IMR-90 (cell line): ENCODE measurements at regions not wholly inside any gene's neighbourhood (a gene's known extent, or its start where the extent isn't known, plus 50 kb on each side); places are given as distances from the start of the nearest gene placed in this dataset.
A peak's percentile ranks its signal among the peaks of the same experiment; 100 is the strongest.
"Not testable (repeated sequence)": the region's sequence is repeated elsewhere in the genome, so short reads cannot be mapped to it uniquely, and the experiment has no call there.

Source experiments
- ATAC-seq: fragments of 200-7000 bp; cut with Tn5 transposase; 2 replicates; pipeline ENCODE4 v1.9.1; 2020; ENCODE audit warnings: low read depth, mild to moderate bottlenecking, moderate library complexity
- BruUV-seq: library from RNA; stranded (reverse); fragments of 400-500 nt; replicated peaks from 2 replicates; lab custom pipeline; 2021; lab: Mats Ljungman, UMichigan
- CTCF ChIA-PET: fragments of 300-600 bp; formaldehyde crosslinking; extraction: SDS; loops from one replicate; lab custom pipeline; 2021; ENCODE audit warnings: antibody characterized with exemption; lab: Yijun Ruan, JAX
- POLR2A ChIA-PET: fragments of 300-600 bp; sonication (Branson Sonifier 250); formaldehyde crosslinking; loops from one replicate; lab custom pipeline; 2022; ENCODE audit warnings: antibody characterized with exemption; ENCODE audit not compliant: unreplicated experiment; lab: Charles Lee
- DNase-seq: peaks from one replicate; pipeline ENCODE4 v3.0.0; 2013
- H2AFZ ChIP-seq: replicated peaks from 2 replicates; pipeline ENCODE3; 2013; ENCODE audit warnings: low read length, mild to moderate bottlenecking; ENCODE audit not compliant: poor library complexity
- H2AK5ac ChIP-seq: 2 replicates; pipeline ENCODE4 v1.6.1; 2013; ENCODE audit warnings: low read depth, low read length, inconsistent platforms
- H2AK9ac ChIP-seq: replicated peaks from 2 replicates; pipeline ENCODE3; 2013; ENCODE audit warnings: mild to moderate bottlenecking, low read depth, low read length, moderate library complexity; ENCODE audit not compliant: poor library complexity
- H2BK120ac ChIP-seq: 2 replicates; pipeline ENCODE4 v1.6.1; 2013; ENCODE audit warnings: low read depth, low read length, inconsistent platforms
- H2BK15ac ChIP-seq: 3 replicates; pipeline ENCODE4 v1.6.1; 2013; ENCODE audit warnings: low read depth, low read length, inconsistent platforms
- H2BK20ac ChIP-seq: 2 replicates; pipeline ENCODE4 v1.6.1; 2013; ENCODE audit warnings: low read depth, mild to moderate bottlenecking, inconsistent platforms, low read length, moderate library complexity
- H2BK5ac ChIP-seq: 2 replicates; pipeline ENCODE4 v1.6.1; 2013; ENCODE audit warnings: mild to moderate bottlenecking, low read depth, low read length, inconsistent platforms; ENCODE audit not compliant: poor library complexity, severe bottlenecking
- H3K14ac ChIP-seq: replicated peaks from 2 replicates; pipeline ENCODE4 v1.6.1; 2013; ENCODE audit warnings: low read depth, low read length, inconsistent platforms
- H3K18ac ChIP-seq: 2 replicates; pipeline ENCODE4 v1.6.1; 2013; ENCODE audit warnings: low read depth, low read length, control low read depth
- H3K23ac ChIP-seq: 2 replicates; pipeline ENCODE4 v1.6.1; 2013; ENCODE audit warnings: low read depth, low read length, inconsistent platforms
- H3K27ac ChIP-seq: 2 replicates; pipeline ENCODE4 v1.5.1; 2013; ENCODE audit warnings: mild to moderate bottlenecking, control low read depth, low read length; ENCODE audit not compliant: insufficient read depth
- H3K27me3 ChIP-seq: 2 replicates; pipeline ENCODE4 v1.6.1; 2013; ENCODE audit warnings: low read length; ENCODE audit not compliant: control insufficient read depth, insufficient read depth
- H3K36me3 ChIP-seq: 2 replicates; pipeline ENCODE4 v1.6.1; 2013; ENCODE audit warnings: low read length, mixed read lengths; ENCODE audit not compliant: control insufficient read depth, insufficient read depth
- H3K4ac ChIP-seq: 2 replicates; pipeline ENCODE4 v1.6.1; 2013; ENCODE audit warnings: low read depth, low read length, inconsistent platforms
- H3K4me1 ChIP-seq: 2 replicates; pipeline ENCODE4 v1.6.1; 2013; ENCODE audit warnings: low read length, mixed read lengths; ENCODE audit not compliant: control insufficient read depth, insufficient read depth
- H3K4me2 ChIP-seq: 2 replicates; pipeline ENCODE4 v1.6.1; 2013; ENCODE audit warnings: low read depth, mild to moderate bottlenecking, control low read depth, low read length, moderate library complexity
- H3K4me3 ChIP-seq: 2 replicates; pipeline ENCODE4 v1.5.1; 2013; ENCODE audit warnings: low read depth, mild to moderate bottlenecking, control low read depth, low read length, moderate library complexity; ENCODE audit not compliant: insufficient read depth
- H3K56ac ChIP-seq: 2 replicates; pipeline ENCODE4 v1.6.1; 2013; ENCODE audit warnings: low read length, inconsistent platforms; ENCODE audit not compliant: insufficient read depth; ENCODE audit errors: extremely low read depth
- H3K79me1 ChIP-seq, 2 experiments: 2 replicates each; pipeline ENCODE4 v1.6.1; 2013; ENCODE audit warnings: low read length in 2 of 2, inconsistent platforms in 1 of 2, low read depth in 1 of 2
- H3K9ac ChIP-seq: 2 replicates; pipeline ENCODE4 v1.6.1; 2013; ENCODE audit warnings: low read depth, low read length, control low read depth
- H3K9me1 ChIP-seq: 2 replicates; pipeline ENCODE4 v1.6.1; 2013; ENCODE audit warnings: low read length, inconsistent platforms; ENCODE audit not compliant: insufficient read depth
- H3K9me3 ChIP-seq: 2 replicates; pipeline ENCODE4 v1.6.1; 2013; ENCODE audit warnings: low read length; ENCODE audit not compliant: control insufficient read depth, insufficient read depth
- H4K20me1 ChIP-seq: 2 replicates; pipeline ENCODE4 v1.6.1; 2013; ENCODE audit warnings: low read length, inconsistent platforms; ENCODE audit not compliant: insufficient read depth
- H4K5ac ChIP-seq: 2 replicates; pipeline ENCODE4 v1.6.1; 2013; ENCODE audit warnings: mild to moderate bottlenecking, low read depth, low read length, control low read depth
- H4K8ac ChIP-seq, 2 experiments: 2 replicates each; pipeline ENCODE4 v1.6.1; 2013; ENCODE audit warnings: low read depth in 2 of 2, low read length in 2 of 2, control low read depth in 1 of 2, inconsistent platforms in 1 of 2
- H4K91ac ChIP-seq: 2 replicates; pipeline ENCODE4 v1.6.1; 2013; ENCODE audit warnings: low read depth, low read length, inconsistent platforms; ENCODE audit not compliant: insufficient read depth
- CEBPB ChIP-seq: IDR thresholded peaks from 2 replicates; pipeline ENCODE4 v1.6.1; 2012; ENCODE audit warnings: low read depth, low read length, improper control_type of control experiment
- FOS ChIP-seq: fragments of 150-350 bp; IDR thresholded peaks from 2 replicates; pipeline ENCODE4 v1.6.1; 2016; ENCODE audit warnings: low read depth, low read length
- MAZ ChIP-seq: IDR thresholded peaks from 2 replicates; pipeline ENCODE4 v1.6.1; 2012; ENCODE audit warnings: low read depth, mild to moderate bottlenecking, low read length, improper control_type of control experiment, moderate library complexity, borderline replicate concordance
- WGBS, 2 experiments: methylation state at CpG; one replicate each; pipeline versions ENCODE4 v1.1.5 to v1.1.7; 2013; ENCODE audit warnings: missing lambda C conversion rate in 2 of 2; ENCODE audit not compliant: insufficient read length in 1 of 2; ENCODE audit errors: extremely low coverage in 2 of 2; 5-methylcytosine and 5-hydroxymethylcytosine counted together
- dilution Hi-C: fragments of 300-500 bp; cut with HindIII; formaldehyde crosslinking; loops from one replicate; pipeline ENCODE4 v1.14.3; 2018; ENCODE audit warnings: low sequenced_read_pairs; ENCODE audit not compliant: unreplicated experiment
- in situ Hi-C: fragments of 300-500 bp; cut with MboI; formaldehyde crosslinking; loops from 3 replicates; pipeline ENCODE4 v1.14.3; 2019; ENCODE audit warnings: low sequenced_read_pairs, inconsistent platforms, mixed read lengths
- intact Hi-C: fragments of 100-400 bp; cut with micrococcal nuclease; formaldehyde crosslinking; loops from 2 replicates; pipeline ENCODE4 v1.10.0; 2022

DNA sequence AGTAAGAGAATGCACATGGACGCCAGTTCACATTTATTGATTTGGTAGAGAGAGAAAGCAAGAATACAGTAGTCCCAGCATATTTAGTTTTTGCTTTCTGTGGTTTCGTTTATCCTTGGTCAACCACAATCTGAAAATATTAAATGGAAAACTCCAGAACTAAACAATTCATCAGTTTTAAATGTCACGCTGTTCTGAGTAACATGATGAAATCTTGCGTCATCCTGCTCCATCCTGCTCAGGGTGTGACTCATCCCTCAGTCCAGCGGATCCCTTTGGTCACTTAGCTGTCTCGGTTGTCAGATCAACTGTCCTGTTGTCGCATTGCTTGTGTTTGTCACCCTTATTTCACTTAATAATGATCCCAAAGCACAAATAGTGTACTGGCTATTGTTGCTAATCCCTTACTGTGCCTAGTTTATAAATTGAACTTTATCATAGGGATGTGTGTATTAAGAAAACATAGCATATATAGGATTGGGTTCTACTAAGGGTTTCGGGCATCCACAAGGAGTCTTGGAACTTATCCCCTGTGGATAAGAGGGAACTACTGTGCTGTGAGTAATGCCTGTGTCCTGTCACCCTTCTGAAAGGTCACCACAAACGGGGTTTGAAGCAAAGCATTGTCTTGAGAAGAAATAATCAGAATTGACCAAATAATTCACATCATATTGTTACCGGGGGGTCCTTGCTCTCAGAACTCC lies 73.6 kb downstream of the OTUD1 start:
- H4K20me1 ChIP-seq: no peaks in the 10 kb centered on the region
- no peaks in the 10 kb centered on the region for H3K27me3 ChIP-seq
- no peak overlapping the region for H3K4me3 ChIP-seq
- peak; percentile 57 for DNase-seq
- no peak overlapping the region for H4K8ac ChIP-seq
- no peak overlapping the region for H3K56ac ChIP-seq
- no CpG with 5 or more reads among the region's 10 CpGs for WGBS, 2 experiments
- in situ Hi-C loops (no loop called here), dilution Hi-C loops (no loop called here), intact Hi-C loops (no loop called here)
- peak; percentile 91 for TF ChIP-seq CEBPB
- no peak for TF ChIP-seq MAZ
- 0 out of 2 replicates have a peak, but pooled peaks have one; percentile 9 for TF ChIP-seq FOS
- H3K36me3 ChIP-seq: no peaks in the 10 kb centered on the region
- H2BK20ac ChIP-seq: peak overlapping the region; percentile 58; the same call in 1 of the 2 replicates
- H3K18ac ChIP-seq: no peak overlapping the region
- peak overlapping the region; percentile 34; the same call in 1 of the 2 replicates for H2BK120ac ChIP-seq
- no peak overlapping the region for H3K14ac ChIP-seq
- ChIA-PET CTCF (no interaction called here), POLR2A (no interaction called here)
- no peak overlapping the region for H2BK15ac ChIP-seq
- H4K5ac ChIP-seq: no peak overlapping the region
- no peaks in the 10 kb centered on the region for H3K9me1 ChIP-seq
- H2AFZ ChIP-seq: no peak overlapping the region
- H3K27ac ChIP-seq: no peak overlapping the region
- H3K23ac ChIP-seq: no peak overlapping the region
- H2AK9ac ChIP-seq: no peak overlapping the region
- H3K4ac ChIP-seq: no peak overlapping the region
- no peak overlapping the region for H3K9ac ChIP-seq
- H2BK5ac ChIP-seq: no peak overlapping the region
- no peak overlapping the region for H2AK5ac ChIP-seq
- H3K4me1 ChIP-seq: no peaks in the 10 kb centered on the region
- no peak overlapping the region for H3K4me2 ChIP-seq
- peak overlapping the region; percentile 33; the same call in 1 of the 2 replicates for H4K91ac ChIP-seq
- BruUV-seq: no TSS peak
- H3K9me3 ChIP-seq: no peaks in the 10 kb centered on the region; the same call in 1 of the 2 replicates
- no peaks in the 10 kb centered on the region for H3K79me1 ChIP-seq
- ATAC-seq: 0 out of 2 replicates have a peak, but pooled peaks have one; percentile 42

GRCh38 chr10:23513621-23514020 lies 74.7 kb downstream of the OTUD1 start:
- H3K23ac ChIP-seq, intact Hi-C loops, H3K9me1 ChIP-seq, H4K8ac ChIP-seq, ATAC-seq, H2BK5ac ChIP-seq, H2AK5ac ChIP-seq, DNase-seq, H2BK20ac ChIP-seq, H2AFZ ChIP-seq, H3K4ac ChIP-seq, in situ Hi-C loops, H3K9ac ChIP-seq, H3K79me1 ChIP-seq, H3K27ac ChIP-seq, H4K5ac ChIP-seq, H3K36me3 ChIP-seq, H2BK120ac ChIP-seq, H3K18ac ChIP-seq, H3K4me3 ChIP-seq, H4K20me1 ChIP-seq, H4K91ac ChIP-seq, H3K14ac ChIP-seq, H3K4me1 ChIP-seq, H3K56ac ChIP-seq, H3K9me3 ChIP-seq, H3K4me2 ChIP-seq, H2BK15ac ChIP-seq, H2AK9ac ChIP-seq, H3K27me3 ChIP-seq, dilution Hi-C loops, BruUV-seq: not testable (repeated sequence)
- CTCF ChIA-PET: interaction anchor here (0.6 kb wide), 1 partner anchor 138 kb away, joined by 6 read pairs; no protein-coding TSS in a partner anchor
- 39% methylated on average over 2 of the region's 7 CpGs; no CpG with 5 or more reads in 1 of the 2 experiments for WGBS, 2 experiments
- POLR2A ChIA-PET: interaction anchor here (0.6 kb wide), 1 partner anchor 1733 kb away, joined by 3 read pairs; no protein-coding TSS in a partner anchor
